B cell (primary cell): ENCODE measurements at regions not wholly inside any gene's neighbourhood (a gene's known extent, or its start where the extent isn't known, plus 50 kb on each side); places are given as distances from the start of the nearest gene placed in this dataset.
A peak's percentile ranks its signal among the peaks of the same experiment; 100 is the strongest.

Source experiments
- ATAC-seq: fragments of 200-7000 bp; cut with Tn5 transposase; one replicate; pipeline ENCODE4 v1.10.0; 2021; ENCODE audit warnings: low read depth, mild to moderate bottlenecking, moderate number of reproducible peaks, moderate library complexity
- CTCF ChIA-PET: fragments of 350-600 bp; sonication (Branson Sonifier 250); formaldehyde crosslinking; loops from one replicate; lab custom pipeline; 2021; ENCODE audit warnings: antibody characterized with exemption, inconsistent platforms; lab: Charles Lee
- POLR2A ChIA-PET: fragments of 350-600 bp; sonication (Branson Sonifier 250); formaldehyde crosslinking; loops from one replicate; lab custom pipeline; 2021; ENCODE audit warnings: antibody characterized with exemption; lab: Charles Lee
- DNase-seq: peaks from one replicate; pipeline ENCODE4 v3.0.0; 2013
- H2AFZ ChIP-seq: 2 replicates; pipeline ENCODE4 v1.6.1; 2012; ENCODE audit warnings: mild to moderate bottlenecking, low read depth, low read length; ENCODE audit not compliant: insufficient read depth, poor library complexity, severe bottlenecking
- H3K27ac ChIP-seq, 2 donors: 1 replicate in 1 of 2; 2 replicates in 1 of 2; pipeline ENCODE4 v1.5.1; 2012 to 2013; ENCODE audit warnings: low read length in 2 of 2, mild to moderate bottlenecking in 2 of 2, moderate library complexity in 1 of 2
- H3K27me3 ChIP-seq, 4 experiments: fragments of 200-600 bp in 1 of 4; sonication (generic) in 1 of 4; replicated peaks in 1 of 4; 1 replicate in 2 of 4; 2 replicates in 2 of 4; pipeline versions ENCODE4 v1.6.1 to v1.7.0; 2013 to 2016; ENCODE audit warnings: low read length in 3 of 4, mild to moderate bottlenecking in 2 of 4, mixed read lengths in 1 of 4, moderate library complexity in 1 of 4; ENCODE audit not compliant: insufficient read depth in 4 of 4, control insufficient read depth in 3 of 4; ENCODE audit errors: control extremely low read depth in 1 of 4
- H3K36me3 ChIP-seq, 2 experiments: replicated peaks in 1 of 2; 1 replicate in 1 of 2; 2 replicates in 1 of 2; pipeline versions ENCODE4 v1.6.1 to v1.7.1; 2013; ENCODE audit warnings: low read length in 1 of 2; ENCODE audit not compliant: insufficient read depth in 2 of 2, control insufficient read depth in 1 of 2; ENCODE audit errors: control extremely low read depth in 1 of 2, extremely low read depth in 1 of 2
- H3K4me1 ChIP-seq, 2 donors: fragments of 200-600 bp in 1 of 2; sonication (generic) in 1 of 2; 1 replicate in 1 of 2; 2 replicates in 1 of 2; pipeline versions ENCODE4 v1.5.1 to v1.6.1; 2013 to 2017; ENCODE audit warnings: low read length in 2 of 2; ENCODE audit not compliant: control insufficient read depth in 2 of 2, insufficient read depth in 2 of 2
- H3K4me2 ChIP-seq: replicated peaks from 2 replicates; pipeline ENCODE3; 2012; ENCODE audit warnings: mild to moderate bottlenecking, low read depth, low read length; ENCODE audit not compliant: poor library complexity, severe bottlenecking
- H3K4me3 ChIP-seq, 5 experiments: fragments of 200-600 bp in 1 of 5; sonication (generic) in 1 of 5; 1 replicate in 3 of 5; 2 replicates in 2 of 5; pipeline versions ENCODE4 v1.5.1 to v1.7.0; 2011 to 2016; ENCODE audit warnings: low read length in 4 of 5, mild to moderate bottlenecking in 4 of 5, low read depth in 2 of 5, control low read depth in 1 of 5, moderate library complexity in 1 of 5; ENCODE audit not compliant: insufficient read depth in 1 of 5; ENCODE audit errors: control extremely low read depth in 1 of 5, extremely low read depth in 1 of 5
- H3K79me2 ChIP-seq: fragments of 200-600 bp; sonication (generic); one replicate; pipeline ENCODE4 v1.6.0; 2016; ENCODE audit warnings: low read length; ENCODE audit not compliant: control insufficient read depth, insufficient read depth
- H3K9ac ChIP-seq: fragments of 200-600 bp; sonication (generic); 2 replicates; pipeline ENCODE4 v1.6.1; 2017; ENCODE audit warnings: mild to moderate bottlenecking, low read length, moderate library complexity
- H3K9me3 ChIP-seq, 3 donors: one replicate each; pipeline versions ENCODE4 v1.6.1 to v1.7.1; 2013; ENCODE audit warnings: low read length in 2 of 3; ENCODE audit not compliant: control insufficient read depth in 2 of 3, insufficient read depth in 1 of 3; ENCODE audit errors: control extremely low read depth in 1 of 3
- H4K20me1 ChIP-seq: 2 replicates; pipeline ENCODE4 v1.6.0; 2012; ENCODE audit warnings: mild to moderate bottlenecking, low read length; ENCODE audit not compliant: insufficient read depth, control insufficient read depth, poor library complexity, severe bottlenecking
- H3K27ac Mint-ChIP-seq: one replicate; pipeline ENCODE4 v1.8.0; 2021; ENCODE audit warnings: mixed read lengths
- H3K27me3 Mint-ChIP-seq: one replicate; pipeline ENCODE4 v1.8.0; 2021; ENCODE audit warnings: mixed read lengths
- H3K4me1 Mint-ChIP-seq: one replicate; pipeline ENCODE4 v1.8.0; 2021; ENCODE audit warnings: mixed read lengths
- H3K4me3 Mint-ChIP-seq: one replicate; pipeline ENCODE4 v1.8.0; 2021; ENCODE audit warnings: mixed read lengths
- H3K9me3 Mint-ChIP-seq: one replicate; pipeline ENCODE4 v1.8.0; 2022; ENCODE audit warnings: mixed read lengths; ENCODE audit not compliant: insufficient read depth
- CTCF ChIP-seq: fragments of 200-600 bp; IDR thresholded peaks from one replicate; pipeline ENCODE4 v1.8.0; 2022; ENCODE audit warnings: antibody characterized with exemption, mild to moderate bottlenecking
- EZH2 ChIP-seq: IDR thresholded peaks from 2 replicates; pipeline ENCODE4 v1.6.1; 2012; ENCODE audit warnings: borderline replicate concordance, low read depth, mild to moderate bottlenecking, moderate library complexity, low read length; ENCODE audit not compliant: insufficient read depth, poor library complexity, severe bottlenecking
- WGBS: methylation state at CpG from one replicate; pipeline ENCODE4 v1.1.5; 2013; ENCODE audit warnings: missing lambda C conversion rate; ENCODE audit not compliant: insufficient coverage; 5-methylcytosine and 5-hydroxymethylcytosine counted together
- intact Hi-C: fragments of 100-400 bp; cut with micrococcal nuclease; formaldehyde crosslinking; loops from one replicate; pipeline ENCODE4 v1.10.0; 2022

- no peak for ATAC-seq
- Mint-ChIP-seq H3K9me3 (peaks cover 2% of the 10 kb centered on the region), H3K4me3 (no peak overlapping the region), H3K27me3 (peaks cover 6% of the 10 kb centered on the region), H3K4me1 (no peaks in the 10 kb centered on the region), H3K27ac (no peak overlapping the region)
- WGBS, result 40% methylated on average over 1 of the region's 4 CpGs
- Histone ChIP-seq H3K4me1 (no peaks in the 10 kb centered on the region), H3K27ac (no peak overlapping the region), H3K27me3 (no peaks in the 10 kb centered on the region), H3K9me3 (peaks cover 0 to 4% (median 2%) of the 10 kb centered on the region in 3 donors), H3K36me3 (no peaks in the 10 kb centered on the region), H3K79me2 (no peaks in the 10 kb centered on the region), H2AFZ (no peak overlapping the region), H3K4me2 (no peak overlapping the region), H3K9ac (no peak overlapping the region), H4K20me1 (no peaks in the 10 kb centered on the region), H3K4me3 (no peak overlapping the region)
- CTCF ChIA-PET, result interaction anchor here (1.4 to 2.1 kb wide), 3 partner anchors 9 to 11 kb away, joined by 3 to 8 read pairs (median 7); no protein-coding TSS in a partner anchor
- peak; percentile 34 for DNase-seq
- TF ChIP-seq EZH2 (no peak), CTCF (peak; percentile 86)
- POLR2A ChIA-PET, result no interaction called here
- intact Hi-C loops, result loop anchor here (5.0 kb wide), 1 partner anchor 659 kb away; no protein-coding TSS in a partner anchor
Observed at GRCh38 chr7:17640730-17641377, 299.4 kb downstream of the SNX13 start.

GRCh38 chr7:17645500-17645899 lies 294.8 kb downstream of the SNX13 start:
- no peaks in the 10 kb centered on the region for H3K4me1 ChIP-seq
- no peak overlapping the region for H3K9ac ChIP-seq
- no peak for DNase-seq
- peaks cover 0 to 4% (median 2%) of the 10 kb centered on the region in 3 donors for H3K9me3 ChIP-seq
- Mint-ChIP-seq H3K4me1 (no peaks in the 10 kb centered on the region), H3K9me3 (peaks cover 2% of the 10 kb centered on the region), H3K4me3 (no peak overlapping the region), H3K27ac (no peak overlapping the region), H3K27me3 (peaks cover 21% of the 10 kb centered on the region)
- H3K27ac ChIP-seq, result no peak overlapping the region
- H2AFZ ChIP-seq, result no peak overlapping the region
- H4K20me1 ChIP-seq, result no peaks in the 10 kb centered on the region
- H3K4me3 ChIP-seq, result no peak overlapping the region
- no peaks in the 10 kb centered on the region for H3K27me3 ChIP-seq
- TF ChIP-seq CTCF, result no peak
- no peak for TF ChIP-seq EZH2
- no peaks in the 10 kb centered on the region for H3K36me3 ChIP-seq
- ChIA-PET POLR2A (no interaction called here), CTCF (interaction anchor here (1.6 kb wide), 1 partner anchor 9 kb away, joined by 3 read pairs; no protein-coding TSS in a partner anchor)
- WGBS, result no CpG with 5 or more reads among the region's 1 CpG
- H3K4me2 ChIP-seq, result no peak overlapping the region
- intact Hi-C loops, result no loop called here
- no peaks in the 10 kb centered on the region for H3K79me2 ChIP-seq
- no peak for ATAC-seq
